ENCODE measurements at regions not wholly inside any gene's neighbourhood (a gene's known extent, or its start where the extent isn't known, plus 50 kb on each side); places are given as distances from the start of the nearest gene placed in this dataset.

DNA sequence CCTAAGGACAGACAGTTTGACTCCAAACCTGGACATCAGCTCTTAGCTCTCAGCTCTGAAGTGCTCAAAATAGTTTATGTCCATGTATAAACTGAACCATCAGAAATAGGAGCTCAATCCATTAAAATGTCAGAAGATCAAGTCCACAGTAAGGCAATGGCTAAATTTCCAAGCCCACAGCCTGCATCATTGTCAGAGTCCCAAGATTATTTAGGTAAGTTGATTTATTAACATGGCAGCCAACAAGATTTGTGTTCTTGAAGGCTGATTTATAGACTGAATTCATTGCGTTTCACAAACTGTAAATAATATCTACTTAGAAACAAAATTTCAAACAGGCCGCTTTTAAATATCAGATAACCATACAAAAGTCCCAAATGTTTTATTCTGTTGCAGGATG is 286.5 kb upstream of the ADGRL3 start:
- TF ChIP-seq EZH2phosphoT487 (IDR thresholded peaks at IDR 0.05; ENCODE audit: low read depth, severe bottlenecking, unreplicated experiment) (no peak), EZH2 (IDR thresholded peaks at IDR 0.05; ENCODE audit: borderline replicate concordance) (no peak)
- TF ChIP-seq, protein P1, sequence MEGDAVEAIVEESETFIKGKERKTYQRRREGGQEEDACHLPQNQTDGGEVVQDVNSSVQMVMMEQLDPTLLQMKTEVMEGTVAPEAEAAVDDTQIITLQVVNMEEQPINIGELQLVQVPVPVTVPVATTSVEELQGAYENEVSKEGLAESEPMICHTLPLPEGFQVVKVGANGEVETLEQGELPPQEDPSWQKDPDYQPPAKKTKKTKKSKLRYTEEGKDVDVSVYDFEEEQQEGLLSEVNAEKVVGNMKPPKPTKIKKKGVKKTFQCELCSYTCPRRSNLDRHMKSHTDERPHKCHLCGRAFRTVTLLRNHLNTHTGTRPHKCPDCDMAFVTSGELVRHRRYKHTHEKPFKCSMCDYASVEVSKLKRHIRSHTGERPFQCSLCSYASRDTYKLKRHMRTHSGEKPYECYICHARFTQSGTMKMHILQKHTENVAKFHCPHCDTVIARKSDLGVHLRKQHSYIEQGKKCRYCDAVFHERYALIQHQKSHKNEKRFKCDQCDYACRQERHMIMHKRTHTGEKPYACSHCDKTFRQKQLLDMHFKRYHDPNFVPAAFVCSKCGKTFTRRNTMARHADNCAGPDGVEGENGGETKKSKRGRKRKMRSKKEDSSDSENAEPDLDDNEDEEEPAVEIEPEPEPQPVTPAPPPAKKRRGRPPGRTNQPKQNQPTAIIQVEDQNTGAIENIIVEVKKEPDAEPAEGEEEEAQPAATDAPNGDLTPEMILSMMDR (IDR thresholded peaks at IDR 0.05; ENCODE audit: poor library complexity): no peak

Measured in hepatocyte (in vitro differentiated cells).